ENCODE measurements at regions not wholly inside any gene's neighbourhood (a gene's known extent, or its start where the extent isn't known, plus 50 kb on each side); places are given as distances from the start of the nearest gene placed in this dataset.

DNA sequence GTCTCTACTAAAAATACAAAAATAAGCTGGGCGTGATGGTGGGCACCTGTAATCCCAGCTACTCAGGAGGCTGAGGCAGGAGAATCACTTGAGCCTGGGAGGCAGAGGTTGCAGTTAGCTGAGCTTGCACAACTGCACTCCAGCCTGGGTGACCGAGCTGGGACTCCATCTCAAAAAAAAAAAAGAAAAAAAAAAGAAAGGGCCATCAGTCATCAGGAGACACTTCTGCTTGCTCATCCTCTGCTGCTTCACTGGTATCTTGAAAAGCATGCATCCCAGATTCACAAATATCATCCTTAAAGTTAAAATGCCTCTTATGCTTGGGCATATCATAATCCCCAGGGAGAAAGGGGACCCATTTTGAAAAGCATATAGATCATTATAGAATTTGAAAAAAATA, 176.6 kb upstream of the NR2F2 start:
- DNase-seq (ENCODE audit: low read depth) (no peak), FAIRE-seq (no peak)
- Histone ChIP-seq H3K27me3 (ENCODE audit: control insufficient read depth, insufficient read depth, low read length) (no peaks in the 10 kb centered on the region), H3K4me3 (ENCODE audit: low read depth, low read length) (no peak overlapping the region), H3K36me3 (ENCODE audit: control insufficient read depth, insufficient read depth, low read length) (no peaks in the 10 kb centered on the region)
- TF ChIP-seq, protein P1, sequence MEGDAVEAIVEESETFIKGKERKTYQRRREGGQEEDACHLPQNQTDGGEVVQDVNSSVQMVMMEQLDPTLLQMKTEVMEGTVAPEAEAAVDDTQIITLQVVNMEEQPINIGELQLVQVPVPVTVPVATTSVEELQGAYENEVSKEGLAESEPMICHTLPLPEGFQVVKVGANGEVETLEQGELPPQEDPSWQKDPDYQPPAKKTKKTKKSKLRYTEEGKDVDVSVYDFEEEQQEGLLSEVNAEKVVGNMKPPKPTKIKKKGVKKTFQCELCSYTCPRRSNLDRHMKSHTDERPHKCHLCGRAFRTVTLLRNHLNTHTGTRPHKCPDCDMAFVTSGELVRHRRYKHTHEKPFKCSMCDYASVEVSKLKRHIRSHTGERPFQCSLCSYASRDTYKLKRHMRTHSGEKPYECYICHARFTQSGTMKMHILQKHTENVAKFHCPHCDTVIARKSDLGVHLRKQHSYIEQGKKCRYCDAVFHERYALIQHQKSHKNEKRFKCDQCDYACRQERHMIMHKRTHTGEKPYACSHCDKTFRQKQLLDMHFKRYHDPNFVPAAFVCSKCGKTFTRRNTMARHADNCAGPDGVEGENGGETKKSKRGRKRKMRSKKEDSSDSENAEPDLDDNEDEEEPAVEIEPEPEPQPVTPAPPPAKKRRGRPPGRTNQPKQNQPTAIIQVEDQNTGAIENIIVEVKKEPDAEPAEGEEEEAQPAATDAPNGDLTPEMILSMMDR (IDR thresholded peaks at IDR 0.05; ENCODE audit: insufficient read depth, low read length, severe bottlenecking), result no peak

DNA sequence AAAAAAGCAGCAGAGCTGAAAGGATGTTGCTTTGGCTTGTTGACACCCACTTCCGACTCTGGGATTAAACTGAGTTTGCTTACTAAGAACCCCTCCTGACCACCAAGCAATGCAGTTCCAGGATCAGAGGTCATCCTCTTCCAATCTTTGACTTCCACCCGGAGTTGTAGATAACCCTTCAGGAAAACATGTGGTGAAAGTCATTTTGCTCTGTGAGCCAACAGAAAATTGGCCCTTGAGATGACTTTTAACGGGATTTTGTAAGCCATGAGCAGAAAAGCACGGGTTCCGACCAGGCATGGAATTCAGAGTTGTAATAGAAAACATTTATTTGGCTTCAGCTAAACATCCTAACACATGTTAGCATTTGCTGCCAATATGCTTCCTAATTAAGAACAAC, 171.6 kb upstream of the NR2F2 start:
- no peak for DNase-seq (ENCODE audit: low read depth)
- no peak for FAIRE-seq
- no peaks in the 10 kb centered on the region for H3K36me3 ChIP-seq (ENCODE audit: control insufficient read depth, insufficient read depth, low read length)
- TF ChIP-seq, protein P1 (IDR thresholded peaks at IDR 0.05; ENCODE audit: insufficient read depth, low read length, severe bottlenecking), result no peak
- H3K27me3 ChIP-seq (ENCODE audit: control insufficient read depth, insufficient read depth, low read length), result no peaks in the 10 kb centered on the region
- no peak overlapping the region for H3K4me3 ChIP-seq (ENCODE audit: low read depth, low read length)

GRCh38 chr15:96160269-96160668, 170.2 kb upstream of the NR2F2 start:
- TF ChIP-seq, protein P1 (IDR thresholded peaks at IDR 0.05; ENCODE audit: insufficient read depth, low read length, severe bottlenecking), result no peak
- Histone ChIP-seq H3K4me3 (ENCODE audit: low read depth, low read length) (no peak overlapping the region), H3K27me3 (ENCODE audit: control insufficient read depth, insufficient read depth, low read length) (no peaks in the 10 kb centered on the region), H3K36me3 (ENCODE audit: control insufficient read depth, insufficient read depth, low read length) (no peaks in the 10 kb centered on the region)
- DNase-seq (ENCODE audit: low read depth) (no peak), FAIRE-seq (no peak)

DNA sequence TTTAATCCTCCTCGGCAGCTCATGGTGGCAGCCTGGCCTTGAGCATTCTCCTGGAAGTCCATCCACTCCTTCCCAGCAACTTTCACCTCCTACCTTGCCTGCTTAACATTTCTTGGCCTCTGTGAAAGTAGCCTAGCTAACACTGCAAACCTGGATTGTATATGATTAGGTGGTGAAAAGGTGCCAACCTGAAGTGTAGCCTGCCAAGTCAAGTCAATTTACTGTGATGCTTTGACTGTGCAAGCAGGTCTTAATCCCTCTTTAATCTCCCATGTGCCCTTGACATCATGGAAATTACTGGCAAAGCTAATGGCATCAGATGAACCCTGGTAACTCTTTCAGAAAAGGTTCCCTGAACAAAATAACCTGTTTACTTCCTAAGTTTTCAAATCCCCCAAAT, 169.7 kb upstream of the NR2F2 start:
- DNase-seq (ENCODE audit: low read depth), result no peak
- no peak overlapping the region for H3K4me3 ChIP-seq (ENCODE audit: low read depth, low read length)
- H3K36me3 ChIP-seq (ENCODE audit: control insufficient read depth, insufficient read depth, low read length), result no peaks in the 10 kb centered on the region
- FAIRE-seq, result no peak
- no peaks in the 10 kb centered on the region for H3K27me3 ChIP-seq (ENCODE audit: control insufficient read depth, insufficient read depth, low read length)
- TF ChIP-seq, protein P1 (IDR thresholded peaks at IDR 0.05; ENCODE audit: insufficient read depth, low read length, severe bottlenecking), result no peak

DNA sequence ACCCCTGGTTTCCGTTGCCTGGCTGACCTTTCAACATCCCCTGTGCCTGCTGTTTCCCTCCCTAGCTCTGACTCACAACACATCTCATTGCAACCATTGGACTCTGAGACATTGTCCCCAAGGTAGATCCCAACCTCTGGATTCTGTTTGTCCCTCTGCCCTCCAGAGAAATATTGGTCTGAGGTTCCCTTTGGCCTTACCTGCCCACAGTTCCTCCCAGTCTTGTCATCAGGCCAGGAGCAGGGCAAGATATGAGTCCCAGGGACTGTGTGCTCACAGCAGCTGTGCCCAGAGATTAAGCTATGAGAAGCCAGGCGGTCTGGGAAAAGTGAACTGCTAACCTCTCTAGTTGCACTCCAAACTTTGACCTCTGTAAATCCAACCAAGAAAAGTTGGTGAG, 168.2 kb upstream of the NR2F2 start:
- no peak for FAIRE-seq
- Histone ChIP-seq H3K27me3 (ENCODE audit: control insufficient read depth, insufficient read depth, low read length) (no peaks in the 10 kb centered on the region), H3K4me3 (ENCODE audit: low read depth, low read length) (no peak overlapping the region), H3K36me3 (ENCODE audit: control insufficient read depth, insufficient read depth, low read length) (no peaks in the 10 kb centered on the region)
- DNase-seq (ENCODE audit: low read depth), result no peak
- TF ChIP-seq, protein P1 (IDR thresholded peaks at IDR 0.05; ENCODE audit: insufficient read depth, low read length, severe bottlenecking), result no peak

- no peak overlapping the region for H3K4me3 ChIP-seq (ENCODE audit: low read depth, low read length)
- H3K36me3 ChIP-seq (ENCODE audit: control insufficient read depth, insufficient read depth, low read length), result no peaks in the 10 kb centered on the region
- FAIRE-seq (no peak), DNase-seq (ENCODE audit: low read depth) (no peak)
- TF ChIP-seq, protein P1 (IDR thresholded peaks at IDR 0.05; ENCODE audit: insufficient read depth, low read length, severe bottlenecking), result no peak
- no peaks in the 10 kb centered on the region for H3K27me3 ChIP-seq (ENCODE audit: control insufficient read depth, insufficient read depth, low read length)
Measured at GRCh38 chr15:96165081-96165480, 165.4 kb upstream of the NR2F2 start.
